T-cell (primary cell): ENCODE measurements at regions not wholly inside any gene's neighbourhood (a gene's known extent, or its start where the extent isn't known, plus 50 kb on each side); places are given as distances from the start of the nearest gene placed in this dataset.

Source experiments
- ATAC-seq, 4 experiments: fragments of 200-7000 bp in 3 of 4; fragments of 150-1000 bp in 1 of 4; cut with Tn5 transposase; replicated peaks in 1 of 4; 1 replicate in 3 of 4; 2 replicates in 1 of 4; pipeline ENCODE4 v1.10.0; 2021; ENCODE audit warnings: moderate library complexity in 3 of 4, mild to moderate bottlenecking in 2 of 4, moderate number of reproducible peaks in 1 of 4
- CTCF ChIA-PET, 2 donors: fragments of 300-600 bp; sonication (Branson Sonifier 250); formaldehyde crosslinking; loops; one replicate each; lab custom pipeline; 2022; ENCODE audit warnings: antibody characterized with exemption in 2 of 2; lab: Charles Lee
- POLR2A ChIA-PET, 2 donors: fragments of 300-600 bp; sonication (Branson Sonifier 250); formaldehyde crosslinking; loops; one replicate each; lab custom pipeline; 2022; ENCODE audit warnings: antibody characterized with exemption in 2 of 2; lab: Charles Lee
- DNase-seq, 35 experiments: peaks; one replicate each; pipeline versions ENCODE4 v3.0.0 to v3.0.0-alpha.2; 2013 to 2023
- H3K27ac ChIP-seq: one replicate; pipeline ENCODE4 v1.5.1; 2013; ENCODE audit warnings: low read length
- H3K27me3 ChIP-seq, 2 experiments: replicated peaks in 1 of 2; 1 replicate in 1 of 2; 2 replicates in 1 of 2; pipeline versions ENCODE4 v1.6.1 to v1.7.0; 2013; ENCODE audit warnings: low read length in 1 of 2, mixed read lengths in 1 of 2; ENCODE audit not compliant: control insufficient read depth in 2 of 2, insufficient read depth in 2 of 2; ENCODE audit errors: extremely low read depth in 1 of 2
- H3K36me3 ChIP-seq, 2 donors: 1 replicate in 1 of 2; 2 replicates in 1 of 2; pipeline versions ENCODE4 v1.6.1 to v1.7.0; 2013; ENCODE audit warnings: low read length in 1 of 2; ENCODE audit not compliant: control insufficient read depth in 2 of 2, insufficient read depth in 1 of 2; ENCODE audit errors: extremely low read depth in 1 of 2
- H3K4me1 ChIP-seq, 2 experiments: 1 replicate in 1 of 2; 2 replicates in 1 of 2; pipeline versions ENCODE4 v1.6.1 to v1.7.0; 2013; ENCODE audit warnings: low read length in 2 of 2, mixed read lengths in 1 of 2; ENCODE audit not compliant: insufficient read depth in 2 of 2, control insufficient read depth in 1 of 2; ENCODE audit errors: extremely low read depth in 1 of 2
- H3K4me3 ChIP-seq, 2 donors: 1 replicate in 1 of 2; 2 replicates in 1 of 2; pipeline versions ENCODE4 v1.5.1 to v1.7.0; 2013; ENCODE audit warnings: mild to moderate bottlenecking in 2 of 2, low read length in 1 of 2, moderate library complexity in 1 of 2; ENCODE audit not compliant: control insufficient read depth in 1 of 2; ENCODE audit errors: extremely low read depth in 1 of 2
- H3K9me3 ChIP-seq: 2 replicates; pipeline ENCODE4 v1.7.0; 2013
- H3K27ac Mint-ChIP-seq, 2 donors: one replicate each; pipeline ENCODE4 v1.8.0; 2020 to 2021; ENCODE audit warnings: mild to moderate bottlenecking in 2 of 2, mixed read lengths in 2 of 2
- H3K27me3 Mint-ChIP-seq, 2 donors: one replicate each; pipeline ENCODE4 v1.8.0; 2021 to 2022; ENCODE audit warnings: mixed read lengths in 2 of 2
- H3K36me3 Mint-ChIP-seq: one replicate; pipeline ENCODE4 v1.8.0; 2021; ENCODE audit warnings: mixed read lengths
- H3K4me1 Mint-ChIP-seq, 3 donors: one replicate each; pipeline ENCODE4 v1.8.0; 2020 to 2022; ENCODE audit warnings: mixed read lengths in 3 of 3, mild to moderate bottlenecking in 1 of 3
- H3K4me3 Mint-ChIP-seq, 3 donors: one replicate each; pipeline ENCODE4 v1.8.0; 2020 to 2022; ENCODE audit warnings: mild to moderate bottlenecking in 3 of 3, mixed read lengths in 3 of 3, moderate library complexity in 3 of 3
- H3K9me3 Mint-ChIP-seq, 3 donors: one replicate each; pipeline ENCODE4 v1.8.0; 2020 to 2022; ENCODE audit warnings: mixed read lengths in 3 of 3
- WGBS: methylation state at CpG from one replicate; pipeline ENCODE4 v1.1.5; 2013; ENCODE audit warnings: missing lambda C conversion rate; ENCODE audit not compliant: insufficient coverage; 5-methylcytosine and 5-hydroxymethylcytosine counted together

- POLR2A ChIA-PET = no interaction called here
- Histone ChIP-seq H3K27ac (no peak overlapping the region), H3K27me3 (peaks cover 0 to 33% of the 10 kb centered on the region in 2 experiments), H3K4me1 (no peaks in the 10 kb centered on the region), H3K9me3 (no peaks in the 10 kb centered on the region), H3K36me3 (no peaks in the 10 kb centered on the region), H3K4me3 (no peak overlapping the region)
- CTCF ChIA-PET = no interaction called here
- 80% methylated on average over 7 of the region's 8 CpGs for WGBS
- Mint-ChIP-seq H3K27ac (no peak overlapping the region), H3K4me1 (no peaks in the 10 kb centered on the region), H3K4me3 (no peak overlapping the region), H3K27me3 (peaks cover 6% of the 10 kb centered on the region in 2 donors), H3K36me3 (no peaks in the 10 kb centered on the region), H3K9me3 (no peaks in the 10 kb centered on the region)
- ATAC-seq = no peak
- no peak for DNase-seq
Measured at GRCh38 chr9:135010921-135011320, 76.5 kb upstream of the OLFM1 start.

DNA sequence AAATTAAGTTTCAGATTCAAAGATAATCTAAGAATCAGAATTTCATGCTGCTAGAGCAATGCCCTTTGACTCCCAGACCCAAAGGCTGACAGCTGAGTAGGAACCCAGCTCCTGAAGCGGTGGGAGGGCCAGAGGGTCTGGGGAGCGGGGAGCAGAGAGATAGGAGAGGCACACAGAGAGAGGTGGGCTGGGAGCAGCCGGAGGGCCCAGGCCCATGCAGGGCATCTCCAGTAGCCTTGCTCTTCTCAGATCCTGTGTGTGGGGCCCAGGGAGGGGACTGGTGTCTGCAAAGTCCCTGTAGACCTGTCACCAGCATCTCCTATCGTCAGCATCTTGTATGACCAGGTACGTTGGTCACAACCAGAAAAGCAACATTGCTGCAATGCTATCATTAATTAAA, 75.3 kb upstream of the OLFM1 start:
- CTCF ChIA-PET = no interaction called here
- no peaks in the 10 kb centered on the region for H3K36me3 Mint-ChIP-seq
- Histone ChIP-seq H3K4me1 (no peaks in the 10 kb centered on the region), H3K27ac (no peak overlapping the region), H3K9me3 (no peaks in the 10 kb centered on the region), H3K27me3 (peaks cover 0 to 30% of the 10 kb centered on the region in 2 experiments), H3K4me3 (no peak overlapping the region), H3K36me3 (no peaks in the 10 kb centered on the region)
- no peaks in the 10 kb centered on the region for H3K4me1 Mint-ChIP-seq
- POLR2A ChIA-PET = no interaction called here
- H3K9me3 Mint-ChIP-seq = no peaks in the 10 kb centered on the region
- 69% methylated on average over 4 of the region's 5 CpGs for WGBS
- ATAC-seq (no peak), DNase-seq (no peak)
- H3K27me3 Mint-ChIP-seq = peaks cover 3 to 5% of the 10 kb centered on the region in 2 donors
- no peak overlapping the region for H3K4me3 Mint-ChIP-seq
- H3K27ac Mint-ChIP-seq = no peak overlapping the region

DNA sequence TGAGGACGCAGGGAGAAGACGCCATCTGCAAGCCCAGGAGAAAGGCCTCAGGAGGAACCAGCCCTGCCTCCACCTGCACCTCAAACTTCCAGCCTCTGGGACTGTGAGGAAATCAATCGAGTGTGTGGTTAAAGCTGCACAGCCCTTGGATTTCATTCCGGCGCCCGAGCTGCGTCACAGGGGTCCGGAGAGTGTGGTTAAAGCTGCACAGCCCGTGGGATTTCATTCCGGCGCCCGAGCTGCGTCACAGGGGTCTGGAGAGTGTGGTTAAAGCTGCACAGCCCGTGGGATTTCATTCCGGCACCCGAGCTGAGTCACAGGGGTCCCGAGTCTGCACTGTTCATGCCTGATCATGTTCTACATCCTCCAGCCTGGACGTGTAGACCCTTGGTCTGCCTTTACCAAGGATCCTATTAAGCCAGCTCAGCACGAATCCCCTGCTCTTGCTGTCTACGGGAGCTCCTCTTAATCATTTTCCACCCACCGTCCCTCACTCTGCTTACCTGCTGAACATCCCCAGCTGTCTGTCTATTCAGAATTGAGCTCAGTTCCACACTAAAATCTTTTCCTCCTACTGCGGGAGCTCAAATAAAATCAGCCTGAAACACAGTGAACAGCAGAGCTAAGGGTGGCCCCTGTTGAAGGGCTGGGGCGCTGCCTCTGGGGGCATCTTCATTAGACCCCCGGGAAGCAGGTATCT, 73.0 kb upstream of the OLFM1 start:
- Mint-ChIP-seq H3K27me3 (peaks cover 5 to 7% of the 10 kb centered on the region in 2 donors), H3K36me3 (no peaks in the 10 kb centered on the region), H3K4me3 (no peak overlapping the region), H3K4me1 (no peaks in the 10 kb centered on the region), H3K9me3 (no peaks in the 10 kb centered on the region), H3K27ac (no peak overlapping the region)
- H3K36me3 ChIP-seq = no peaks in the 10 kb centered on the region
- no peak overlapping the region for H3K4me3 ChIP-seq
- peaks cover 0 to 23% of the 10 kb centered on the region in 2 experiments for H3K27me3 ChIP-seq
- POLR2A ChIA-PET = no interaction called here
- H3K27ac ChIP-seq = no peak overlapping the region
- no peaks in the 10 kb centered on the region for H3K4me1 ChIP-seq
- 79% methylated on average over 15 of the region's 24 CpGs for WGBS
- CTCF ChIA-PET = interaction anchor here in 1 of 2 donors (0.7 kb wide), 1 partner anchor 10 kb away, joined by 4 read pairs; no protein-coding TSS in a partner anchor
- DNase-seq = no peak
- no peaks in the 10 kb centered on the region for H3K9me3 ChIP-seq
- no peak for ATAC-seq

GRCh38 chr9:135015096-135015495, 72.4 kb upstream of the OLFM1 start:
- Histone ChIP-seq H3K4me1 (no peaks in the 10 kb centered on the region), H3K9me3 (no peaks in the 10 kb centered on the region), H3K27me3 (peaks cover 0 to 23% of the 10 kb centered on the region in 2 experiments), H3K4me3 (no peak overlapping the region), H3K36me3 (no peaks in the 10 kb centered on the region), H3K27ac (no peak overlapping the region)
- CTCF ChIA-PET = no interaction called here
- no peak for DNase-seq
- POLR2A ChIA-PET = no interaction called here
- Mint-ChIP-seq H3K27me3 (peaks cover 7 to 8% of the 10 kb centered on the region in 2 donors), H3K4me1 (no peaks in the 10 kb centered on the region), H3K27ac (no peak overlapping the region), H3K36me3 (no peaks in the 10 kb centered on the region), H3K9me3 (no peaks in the 10 kb centered on the region), H3K4me3 (no peak overlapping the region)
- 80% methylated on average over 11 of the region's 13 CpGs for WGBS
- ATAC-seq = no peak

- Mint-ChIP-seq H3K4me3 (no peak overlapping the region), H3K4me1 (no peaks in the 10 kb centered on the region), H3K27me3 (peaks cover 7 to 8% of the 10 kb centered on the region in 2 donors), H3K27ac (no peak overlapping the region), H3K36me3 (no peaks in the 10 kb centered on the region), H3K9me3 (no peaks in the 10 kb centered on the region)
- H3K9me3 ChIP-seq = no peaks in the 10 kb centered on the region
- no peak overlapping the region for H3K4me3 ChIP-seq
- H3K27ac ChIP-seq = no peak overlapping the region
- no peaks in the 10 kb centered on the region for H3K36me3 ChIP-seq
- no peaks in the 10 kb centered on the region for H3K4me1 ChIP-seq
- 73% methylated on average over 4 of the region's 6 CpGs for WGBS
- ChIA-PET CTCF (no interaction called here), POLR2A (no interaction called here)
- peaks cover 0 to 21% of the 10 kb centered on the region in 2 experiments for H3K27me3 ChIP-seq
- no peak for ATAC-seq
- DNase-seq = no peak
Measured at GRCh38 chr9:135015565-135015964, 71.9 kb upstream of the OLFM1 start.

GRCh38 chr9:135016037-135016640, 71.3 kb upstream of the OLFM1 start:
- H3K27ac ChIP-seq = no peak overlapping the region
- no peaks in the 10 kb centered on the region for H3K9me3 ChIP-seq
- Mint-ChIP-seq H3K9me3 (no peaks in the 10 kb centered on the region), H3K27me3 (peaks cover 7 to 8% of the 10 kb centered on the region in 2 donors), H3K36me3 (no peaks in the 10 kb centered on the region), H3K27ac (no peak overlapping the region), H3K4me1 (no peaks in the 10 kb centered on the region), H3K4me3 (no peak overlapping the region)
- no peak overlapping the region for H3K4me3 ChIP-seq
- DNase-seq (no peak), ATAC-seq (no peak)
- no peaks in the 10 kb centered on the region for H3K36me3 ChIP-seq
- peaks cover 0 to 23% of the 10 kb centered on the region in 2 experiments for H3K27me3 ChIP-seq
- ChIA-PET CTCF (no interaction called here), POLR2A (no interaction called here)
- WGBS = 98% methylated on average over 5 of the region's 14 CpGs
- no peaks in the 10 kb centered on the region for H3K4me1 ChIP-seq
